Stomach (tissue), 4 donors: ENCODE measurements at regions not wholly inside any gene's neighbourhood (a gene's known extent, or its start where the extent isn't known, plus 50 kb on each side); places are given as distances from the start of the nearest gene placed in this dataset.

Experiments used
- EP300 ChIP-seq: sonication (generic); formaldehyde crosslinking; IDR thresholded peaks from one replicate; pipeline ENCODE4 v1.6.1; 2017; ENCODE audit warnings: antibody characterized with exemption
- POLR2A ChIP-seq, 4 donors: fragments of 450-650 bp; IDR thresholded peaks; one replicate each; pipeline ENCODE4 v1.6.1; 2016; ENCODE audit warnings: antibody characterized with exemption in 4 of 4, control low read depth in 2 of 4, mild to moderate bottlenecking in 1 of 4, moderate library complexity in 1 of 4
- POLR2AphosphoS5 ChIP-seq, 3 donors: sonication (generic); formaldehyde crosslinking; IDR thresholded peaks; one replicate each; pipeline ENCODE4 v1.6.1; 2016; ENCODE audit warnings: antibody characterized with exemption in 3 of 3
- TF ChIP-seq, protein P1 (sequence below), 7 experiments: fragments of 450-650 bp in 4 of 7; fragments of 200-600 bp in 3 of 7; sonication (generic) in 3 of 7; IDR thresholded peaks; one replicate each; pipeline ENCODE4 v1.5.1; 2016 to 2019; ENCODE audit warnings: antibody characterized with exemption in 7 of 7, control low read depth in 2 of 7, mild to moderate bottlenecking in 1 of 7

DNA sequence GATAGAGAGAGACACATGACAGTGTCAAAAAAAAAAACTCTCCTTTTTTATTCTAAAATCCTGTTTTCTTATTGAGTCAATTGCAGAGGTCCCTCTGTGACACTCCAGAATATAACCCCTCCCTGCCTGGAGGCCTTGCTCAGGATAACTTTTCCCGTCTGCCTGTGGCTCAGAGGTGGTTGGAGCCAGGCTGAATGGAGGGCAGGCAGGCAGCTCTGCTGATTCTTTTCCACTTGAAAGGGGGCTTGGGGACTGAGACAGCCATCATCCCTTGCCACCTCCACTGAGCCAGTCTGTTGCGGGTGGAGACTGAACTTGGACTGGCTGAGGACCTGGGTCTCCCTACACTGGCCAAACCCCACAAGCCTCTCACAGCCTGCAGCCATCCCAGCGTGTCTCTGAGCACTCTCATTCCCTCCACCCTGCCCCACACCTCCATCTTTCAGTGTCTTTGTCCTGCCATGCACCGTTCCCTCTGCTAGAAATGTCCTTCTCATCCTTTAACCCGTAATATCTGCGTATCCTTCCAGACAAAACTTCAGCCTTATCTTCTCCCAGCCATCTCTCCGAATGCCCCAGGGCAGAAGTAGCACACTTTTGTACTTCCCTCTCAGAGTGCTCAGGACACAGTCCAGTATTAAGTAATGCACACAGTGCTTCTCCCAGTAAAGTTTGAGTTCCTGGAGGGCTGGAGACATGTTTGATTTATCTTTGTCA lies 139.9 kb downstream of the CHIC2 start:
- TF ChIP-seq POLR2A (IDR thresholded peaks at IDR 0.05) (no peak), POLR2AphosphoS5 (IDR thresholded peaks at IDR 0.05) (no peak), EP300 (no peak)
- TF ChIP-seq, protein P1, sequence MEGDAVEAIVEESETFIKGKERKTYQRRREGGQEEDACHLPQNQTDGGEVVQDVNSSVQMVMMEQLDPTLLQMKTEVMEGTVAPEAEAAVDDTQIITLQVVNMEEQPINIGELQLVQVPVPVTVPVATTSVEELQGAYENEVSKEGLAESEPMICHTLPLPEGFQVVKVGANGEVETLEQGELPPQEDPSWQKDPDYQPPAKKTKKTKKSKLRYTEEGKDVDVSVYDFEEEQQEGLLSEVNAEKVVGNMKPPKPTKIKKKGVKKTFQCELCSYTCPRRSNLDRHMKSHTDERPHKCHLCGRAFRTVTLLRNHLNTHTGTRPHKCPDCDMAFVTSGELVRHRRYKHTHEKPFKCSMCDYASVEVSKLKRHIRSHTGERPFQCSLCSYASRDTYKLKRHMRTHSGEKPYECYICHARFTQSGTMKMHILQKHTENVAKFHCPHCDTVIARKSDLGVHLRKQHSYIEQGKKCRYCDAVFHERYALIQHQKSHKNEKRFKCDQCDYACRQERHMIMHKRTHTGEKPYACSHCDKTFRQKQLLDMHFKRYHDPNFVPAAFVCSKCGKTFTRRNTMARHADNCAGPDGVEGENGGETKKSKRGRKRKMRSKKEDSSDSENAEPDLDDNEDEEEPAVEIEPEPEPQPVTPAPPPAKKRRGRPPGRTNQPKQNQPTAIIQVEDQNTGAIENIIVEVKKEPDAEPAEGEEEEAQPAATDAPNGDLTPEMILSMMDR (IDR thresholded peaks at IDR 0.05), result no peak
